ENCODE measurements at regions not wholly inside any gene's neighbourhood (a gene's known extent, or its start where the extent isn't known, plus 50 kb on each side); places are given as distances from the start of the nearest gene placed in this dataset.

DNA sequence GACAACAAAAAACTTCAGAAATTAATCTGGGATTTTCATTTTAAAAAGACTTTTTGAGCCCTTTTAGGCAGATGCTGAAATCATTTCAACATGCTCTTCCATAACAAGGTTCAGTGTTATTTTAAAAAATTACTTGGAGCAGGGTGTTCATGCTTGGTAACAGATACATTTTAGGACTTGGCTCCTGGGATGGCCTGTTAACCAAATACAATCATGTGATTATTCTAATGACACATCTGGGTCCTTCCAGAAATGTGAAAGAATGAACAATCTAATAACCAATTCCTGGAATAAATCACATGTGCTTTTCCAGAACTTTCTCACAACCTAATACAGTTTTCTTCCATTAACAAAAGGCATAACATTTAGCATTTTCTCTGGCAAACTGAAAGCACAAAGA, 379.8 kb upstream of the RUNX1 start:
- no peak for DNase-seq (ENCODE audit: low read depth in 2 of 2)

DNA sequence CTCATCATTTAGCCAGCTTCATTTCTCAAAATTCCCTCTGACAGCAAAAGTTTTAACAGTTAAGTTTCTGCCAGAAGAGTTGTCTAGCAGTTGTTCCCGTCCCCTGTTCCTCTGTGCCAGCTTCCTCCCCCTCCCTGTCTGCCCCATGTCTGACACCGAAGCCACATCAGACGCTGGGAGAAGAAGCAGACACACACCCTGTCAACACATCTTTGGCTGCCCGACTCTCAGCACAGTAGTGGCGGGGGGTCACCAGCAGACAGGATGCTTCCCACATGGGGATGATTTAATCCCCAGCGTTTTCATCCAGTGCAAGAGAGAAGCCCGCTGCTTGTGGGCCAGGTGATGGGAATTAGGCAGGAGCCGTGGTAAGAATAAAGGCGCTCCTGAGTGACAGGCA, 379.4 kb upstream of the RUNX1 start:
- DNase-seq (ENCODE audit: low read depth in 2 of 2): peak in 1 of 2 donors; percentile 3

DNA sequence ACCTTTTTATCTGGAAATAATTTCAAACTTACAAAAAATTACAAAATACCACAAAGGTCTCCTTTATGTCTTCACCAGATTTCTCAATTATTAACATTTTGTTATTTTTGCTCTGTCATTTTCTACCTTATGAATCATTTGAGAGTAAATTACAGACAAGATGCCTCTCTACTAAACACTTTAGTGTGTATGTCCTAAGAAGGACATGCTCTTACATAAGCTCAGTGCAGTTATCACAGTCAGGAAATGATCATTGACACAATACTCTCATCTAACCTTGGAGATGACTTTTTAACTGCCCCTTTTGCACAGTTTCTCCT, 378.9 kb upstream of the RUNX1 start:
- no peak for DNase-seq (ENCODE audit: low read depth in 2 of 2)

DNA sequence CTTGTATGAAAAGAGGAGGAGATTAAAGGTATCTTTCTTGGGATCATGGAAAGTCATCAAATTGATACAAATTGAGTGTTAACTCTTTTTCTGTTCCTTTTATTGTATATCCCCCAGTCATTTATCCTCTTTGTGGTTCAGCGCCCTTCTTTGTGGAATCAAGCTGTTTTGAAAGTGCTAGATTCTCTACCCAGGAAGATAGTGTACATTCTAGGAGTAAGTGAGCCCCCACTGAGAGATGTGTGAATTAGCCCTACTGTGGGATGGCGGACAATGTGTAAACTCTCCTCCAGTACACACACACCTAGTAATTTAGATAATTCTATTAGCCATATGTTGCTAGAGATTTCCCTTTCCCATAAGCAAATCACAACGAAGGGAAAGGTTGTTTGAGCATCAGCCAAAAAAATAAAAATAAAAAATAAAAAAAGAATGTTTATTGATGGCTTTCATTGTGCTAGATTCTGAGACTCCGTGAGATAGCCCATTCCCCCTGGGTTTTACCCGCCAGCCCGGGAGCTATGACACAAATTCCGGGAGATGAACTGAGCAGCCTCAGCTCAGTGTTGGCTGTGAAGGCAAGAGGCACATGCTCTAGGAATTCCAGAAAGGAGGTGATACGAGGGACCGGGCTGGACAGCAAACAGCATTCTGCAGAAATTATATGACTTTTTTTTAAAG, 378.4 kb upstream of the RUNX1 start:
- DNase-seq (ENCODE audit: low read depth in 2 of 2): no peak

DNA sequence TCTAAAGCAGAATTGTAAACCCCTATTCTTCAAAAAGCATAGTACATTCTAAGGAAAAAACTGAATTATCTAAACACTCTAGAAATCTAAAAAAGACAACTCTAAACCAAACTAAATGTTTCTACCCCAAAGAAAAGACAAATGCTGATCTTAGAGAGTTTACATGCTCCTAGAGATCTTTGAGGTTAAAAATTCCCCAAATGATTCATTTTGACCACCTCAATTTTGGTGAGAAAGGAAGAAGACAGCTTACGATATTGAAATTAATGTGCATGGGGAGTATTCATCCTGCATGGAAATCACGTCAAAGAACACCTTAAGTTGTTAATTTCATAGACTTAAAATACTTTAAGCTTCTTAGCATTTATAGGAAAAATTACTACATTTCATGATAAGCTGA, 377.8 kb upstream of the RUNX1 start:
- DNase-seq (ENCODE audit: low read depth in 2 of 2): no peak

DNA sequence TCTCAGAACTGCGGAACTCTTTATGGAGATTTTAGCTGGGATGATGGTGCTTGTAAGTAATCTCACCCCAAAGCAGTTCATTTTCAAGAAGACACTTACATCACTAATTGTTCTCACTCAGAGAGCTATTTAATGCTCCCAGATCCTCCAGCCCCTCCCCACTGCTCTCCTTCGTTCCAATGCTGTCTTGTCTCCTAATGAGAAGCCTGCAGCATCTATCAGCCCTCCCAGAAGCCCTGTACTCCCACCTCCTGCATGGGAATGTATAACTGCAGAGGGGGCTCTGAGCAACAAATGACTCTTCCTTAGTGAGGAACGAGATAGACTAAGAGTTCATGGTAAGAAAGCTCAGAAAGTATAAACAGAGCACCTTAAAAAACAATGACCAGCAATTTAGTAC, 377.4 kb upstream of the RUNX1 start:
- no peak for DNase-seq (ENCODE audit: low read depth in 2 of 2)

DNA sequence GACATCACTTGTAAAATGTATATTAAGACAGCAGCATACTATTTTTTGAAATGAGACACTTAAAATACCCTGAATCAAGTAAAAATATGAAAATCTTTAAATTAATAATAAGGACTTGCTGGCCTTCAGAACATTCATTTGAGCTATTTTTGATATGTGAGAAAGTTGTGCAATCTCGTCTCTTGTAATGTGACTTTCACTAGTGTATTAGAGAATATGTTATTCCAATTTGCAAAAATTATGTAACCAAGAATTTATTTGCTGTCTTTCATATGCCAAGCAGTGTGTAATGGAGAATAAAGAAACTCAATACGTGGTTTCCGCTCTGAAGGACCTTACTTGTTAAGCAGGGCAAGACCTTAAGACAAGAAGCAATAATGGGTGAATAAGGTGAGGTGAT, 375.0 kb upstream of the RUNX1 start:
- DNase-seq (ENCODE audit: low read depth in 2 of 2): no peak

DNA sequence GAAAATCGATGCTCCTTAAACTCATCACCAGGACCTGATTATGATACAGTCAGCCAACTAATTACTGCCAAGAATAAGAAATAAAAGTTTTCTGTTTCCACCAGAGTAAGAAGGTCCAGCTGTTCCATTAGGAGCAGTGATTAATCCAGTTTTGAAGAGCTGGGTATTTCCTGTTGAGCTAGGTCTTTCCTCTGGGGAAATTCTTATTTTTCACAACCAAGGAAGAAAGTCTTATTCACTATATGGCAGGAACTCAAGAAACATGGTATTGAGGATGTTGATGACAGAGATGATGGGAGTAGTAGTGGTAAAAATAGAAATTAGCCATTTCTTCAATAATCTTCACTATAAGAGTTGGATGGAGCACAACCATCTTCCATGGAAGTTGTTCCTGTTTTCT, 374.6 kb upstream of the RUNX1 start:
- peak in 1 of 2 donors; percentile 83 for DNase-seq (ENCODE audit: low read depth in 2 of 2)

DNA sequence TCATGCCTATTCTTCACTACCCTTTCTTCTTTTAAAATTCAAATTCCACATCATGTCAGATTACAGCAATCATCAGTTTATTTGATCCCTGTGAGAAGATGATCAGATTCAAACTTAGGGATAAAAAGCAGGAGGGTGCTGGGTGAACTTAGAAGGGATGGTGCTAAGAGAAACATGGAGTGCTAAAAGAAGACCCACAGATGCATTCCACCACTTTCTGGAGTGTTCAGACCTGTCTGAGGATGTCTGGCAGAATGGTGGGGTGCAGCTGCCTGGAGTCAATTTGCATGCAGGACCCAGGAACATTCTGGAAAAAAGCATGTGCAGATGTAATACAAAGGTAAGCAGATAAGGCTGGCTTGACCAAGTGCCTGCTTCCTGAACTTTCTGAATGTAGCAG, 372.9 kb upstream of the RUNX1 start:
- no peak for DNase-seq (ENCODE audit: low read depth in 2 of 2)

DNA sequence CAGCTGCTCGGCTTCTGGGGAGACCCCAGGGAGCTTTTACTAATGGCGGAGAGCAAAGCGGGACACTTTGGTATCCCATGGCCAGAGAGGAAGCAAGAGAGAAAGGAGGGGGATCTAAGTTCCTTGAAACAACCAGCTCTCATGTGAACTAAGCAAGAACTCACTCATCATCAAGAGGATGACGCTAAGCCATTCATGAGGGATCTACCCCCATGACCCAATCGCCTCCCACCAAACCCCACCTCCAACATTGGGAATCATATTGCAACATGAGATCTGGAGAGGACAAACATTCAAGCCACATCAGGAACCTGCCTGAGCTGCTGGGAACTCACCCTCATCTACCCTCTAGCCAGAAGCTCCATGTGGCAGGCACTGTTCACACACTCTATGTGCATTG, 372.1 kb upstream of the RUNX1 start:
- DNase-seq (ENCODE audit: low read depth in 2 of 2): no peak

DNA sequence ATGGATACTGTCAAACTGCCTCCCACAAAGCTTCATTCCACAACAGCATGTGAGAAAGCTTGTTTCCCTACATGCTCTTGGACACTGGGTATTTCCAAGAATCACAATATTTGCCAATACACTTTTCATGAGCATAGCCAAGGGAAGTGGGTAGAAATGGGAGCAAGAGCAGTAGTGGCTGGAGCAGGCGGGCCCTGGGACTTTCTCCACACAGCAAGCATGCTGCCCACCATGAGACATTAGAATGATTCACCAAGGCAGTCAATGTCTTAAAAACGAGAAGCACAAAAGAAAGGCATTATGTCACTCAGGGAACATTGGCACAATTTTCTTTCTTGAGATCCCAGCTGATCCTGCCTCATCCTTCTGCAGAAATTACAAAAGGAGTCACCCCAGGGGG, 371.6 kb upstream of the RUNX1 start:
- DNase-seq (ENCODE audit: low read depth in 2 of 2): no peak

DNA sequence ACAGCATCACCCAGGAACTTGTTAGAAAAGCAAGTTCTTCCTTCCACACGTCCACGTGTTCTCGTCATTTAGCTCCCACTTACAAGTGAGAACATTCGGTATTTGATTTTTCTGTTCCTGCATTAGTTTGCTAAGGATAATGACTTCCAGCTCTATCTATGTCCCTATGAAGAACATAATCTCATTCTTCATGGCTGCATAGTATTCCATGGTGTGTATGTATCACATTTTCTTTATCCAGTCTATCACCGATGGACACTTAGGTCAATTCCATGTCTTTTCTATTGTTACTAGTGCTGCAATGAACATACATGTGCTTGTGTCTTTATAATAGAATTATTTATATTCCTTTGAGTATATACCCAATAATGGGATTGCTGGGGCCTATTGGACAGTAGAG, 368.7 kb upstream of the RUNX1 start:
- no peak for DNase-seq (ENCODE audit: low read depth in 2 of 2)

DNA sequence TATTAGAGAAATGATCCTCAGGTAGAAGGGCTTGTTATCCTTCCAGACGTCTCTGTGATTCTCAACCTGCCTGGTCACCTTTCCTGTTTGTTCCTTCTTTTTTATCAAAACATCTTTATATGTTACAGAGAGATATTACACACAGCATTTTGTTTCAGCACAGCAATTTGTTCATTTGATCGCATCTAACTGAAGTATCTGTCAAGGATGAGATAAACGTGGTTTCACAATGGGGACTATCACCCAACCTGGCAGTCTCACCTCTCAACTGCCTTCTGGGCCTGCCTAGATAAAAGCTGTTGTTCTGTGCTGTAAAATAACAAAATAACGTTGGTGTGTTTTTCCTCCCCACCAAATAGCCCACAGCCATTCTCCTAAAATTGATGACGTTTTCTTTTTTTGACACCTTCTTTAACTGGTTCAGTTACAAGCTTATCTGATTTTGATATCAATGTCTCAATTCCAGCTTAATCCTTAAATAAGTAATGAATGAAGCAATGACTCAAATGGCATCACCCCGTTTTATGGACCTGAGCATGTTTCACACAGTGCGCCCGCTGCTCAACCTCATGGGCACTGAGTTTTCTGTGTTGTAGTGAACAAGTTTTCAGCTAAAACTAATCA, 367.9 kb upstream of the RUNX1 start:
- DNase-seq (ENCODE audit: low read depth in 2 of 2): no peak

DNA sequence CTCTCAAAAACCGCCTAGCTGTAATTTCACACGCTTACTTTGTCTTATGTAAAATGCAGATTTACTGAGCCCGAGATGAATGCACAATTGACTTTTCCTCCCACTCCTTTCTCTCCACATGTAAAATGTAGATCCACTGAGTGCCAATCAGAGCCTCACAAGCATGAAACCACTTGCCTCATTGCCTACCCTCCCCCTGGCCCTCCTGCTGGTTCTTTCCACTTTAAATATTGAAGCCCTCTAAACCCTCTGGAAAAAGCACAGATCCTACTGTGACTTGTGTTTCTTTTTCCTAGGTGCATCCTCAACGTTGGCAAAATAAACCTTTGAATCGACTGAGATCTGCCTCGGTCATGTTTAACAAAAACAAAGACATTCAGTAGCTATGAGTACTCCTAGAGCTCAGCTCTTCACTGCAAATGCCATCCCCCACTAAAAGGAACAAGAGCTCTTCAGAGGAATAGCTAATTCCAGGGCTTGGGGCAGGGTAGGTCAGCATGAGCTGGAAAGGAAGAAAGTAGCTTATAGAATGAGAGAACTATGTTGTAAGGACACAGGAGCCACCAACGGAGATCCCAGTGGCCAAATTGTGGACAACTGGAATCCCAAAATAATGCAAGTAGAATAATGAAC, 365.5 kb upstream of the RUNX1 start:
- no peak for DNase-seq (ENCODE audit: low read depth in 2 of 2)

DNA sequence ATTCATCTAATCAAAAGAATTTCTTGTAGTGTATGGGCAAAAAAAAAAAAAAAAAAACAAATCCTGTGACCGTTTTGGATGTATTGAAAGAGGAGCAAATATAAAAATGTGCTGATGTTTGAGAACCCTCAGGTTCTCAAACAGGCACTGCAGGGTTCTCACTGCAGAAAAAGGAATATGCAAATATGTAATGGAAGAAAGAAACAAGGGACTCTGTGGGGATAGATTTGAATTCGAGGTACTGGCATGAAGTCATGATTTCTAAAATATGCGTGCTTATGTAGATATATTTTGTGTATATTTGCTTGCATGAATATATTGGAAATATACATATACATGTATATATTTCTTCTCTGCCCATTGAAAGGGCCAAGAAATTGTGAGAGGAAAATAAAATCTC, 365.0 kb upstream of the RUNX1 start:
- DNase-seq (ENCODE audit: low read depth in 2 of 2): no peak

DNA sequence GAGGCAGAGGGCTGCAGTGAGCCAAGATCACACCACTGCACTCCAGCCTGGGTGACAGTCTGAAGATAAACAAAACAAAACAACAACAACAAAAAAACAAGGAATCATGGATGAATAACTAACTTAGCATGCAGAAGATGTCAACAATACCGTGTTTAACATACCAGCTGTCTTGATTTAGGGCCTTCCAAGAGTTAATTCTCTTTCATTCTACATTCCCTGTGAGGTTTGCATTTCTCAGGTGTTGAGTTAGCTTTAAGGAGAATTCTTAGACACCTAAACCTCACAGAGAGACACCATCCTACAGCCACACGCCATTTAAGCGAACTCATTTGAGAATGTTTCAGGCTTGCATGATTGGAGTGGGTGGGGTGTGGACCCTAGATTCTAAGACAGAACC, 363.1 kb upstream of the RUNX1 start:
- DNase-seq (ENCODE audit: low read depth in 2 of 2): no peak

DNA sequence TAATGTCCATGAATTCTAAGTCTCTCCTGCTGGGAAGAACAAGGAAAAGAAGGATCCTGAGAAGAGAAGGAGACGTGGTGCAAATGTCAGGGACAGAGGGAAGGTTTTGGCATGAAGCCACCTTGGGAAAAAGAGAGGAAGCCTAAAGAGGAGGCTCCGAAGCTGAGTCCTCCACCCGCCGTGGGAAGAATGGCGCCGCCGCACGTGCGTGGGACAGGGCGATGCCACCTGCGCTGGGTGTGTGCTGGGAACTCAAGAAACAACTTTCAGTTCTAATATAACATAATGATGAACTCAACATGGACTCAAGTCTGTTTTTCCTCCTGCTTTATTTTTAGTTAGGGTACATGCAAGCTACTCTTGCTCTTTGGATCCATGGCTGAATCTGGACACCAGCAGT, 362.3 kb upstream of the RUNX1 start:
- no peak for DNase-seq (ENCODE audit: low read depth in 2 of 2)

DNA sequence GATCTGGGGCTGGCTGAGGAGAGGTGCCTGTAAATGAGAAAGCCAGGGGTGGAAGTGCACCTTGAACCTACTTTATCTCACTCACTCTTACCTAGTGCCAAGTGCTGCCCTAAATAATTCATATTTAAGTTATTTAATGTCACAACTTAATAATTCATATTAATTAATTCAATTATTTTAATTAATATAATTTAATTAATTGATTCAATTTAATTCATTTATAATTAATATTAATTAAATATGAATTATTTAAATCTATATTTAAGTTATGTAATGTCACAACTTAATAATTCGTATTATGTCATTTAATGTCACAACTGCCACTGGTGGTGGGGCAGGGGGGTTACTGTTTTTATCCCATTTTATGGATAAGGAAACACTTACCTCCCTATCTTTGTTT, 361.6 kb upstream of the RUNX1 start:
- DNase-seq (ENCODE audit: low read depth in 2 of 2): no peak

DNA sequence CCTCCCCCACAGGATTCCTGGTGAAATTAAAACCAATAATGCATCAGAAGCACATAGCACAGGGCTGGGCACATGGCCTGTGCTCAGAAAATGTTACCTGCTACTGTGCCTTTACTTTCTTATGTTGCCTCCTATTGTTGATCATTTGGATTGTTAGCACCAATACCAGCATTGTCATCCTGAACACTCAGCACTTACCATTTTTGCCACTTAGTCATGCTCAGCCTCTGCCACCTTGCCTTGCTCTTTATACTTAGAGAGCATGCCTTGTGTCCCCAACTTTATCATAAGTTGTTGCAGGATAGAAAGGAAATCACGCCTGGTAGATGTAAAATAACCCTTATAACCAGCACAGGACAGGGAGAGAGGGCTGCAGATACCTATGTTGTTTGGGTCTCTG, 361.0 kb upstream of the RUNX1 start:
- no peak for DNase-seq (ENCODE audit: low read depth in 2 of 2)

DNA sequence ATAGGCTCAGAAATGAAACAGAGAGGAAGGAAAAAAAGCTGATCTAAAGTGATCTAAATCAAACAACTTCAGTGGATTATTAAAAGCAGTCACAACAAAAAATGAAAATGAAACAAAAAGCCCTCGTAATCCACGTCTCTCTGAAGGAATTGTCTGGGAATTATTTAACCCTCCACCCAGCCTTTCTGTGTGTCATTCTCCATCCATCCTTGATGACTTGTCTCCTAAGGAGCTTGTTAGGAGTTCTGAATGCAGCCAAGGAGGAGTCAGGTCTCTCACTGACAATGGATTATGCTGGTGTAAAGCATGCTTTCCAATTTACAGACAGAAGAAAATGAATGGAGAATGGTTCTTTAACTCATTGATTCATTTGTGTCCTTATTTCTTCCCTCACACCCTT, 359.3 kb upstream of the RUNX1 start:
- peak in 1 of 2 donors; percentile 31 for DNase-seq (ENCODE audit: low read depth in 2 of 2)

DNA sequence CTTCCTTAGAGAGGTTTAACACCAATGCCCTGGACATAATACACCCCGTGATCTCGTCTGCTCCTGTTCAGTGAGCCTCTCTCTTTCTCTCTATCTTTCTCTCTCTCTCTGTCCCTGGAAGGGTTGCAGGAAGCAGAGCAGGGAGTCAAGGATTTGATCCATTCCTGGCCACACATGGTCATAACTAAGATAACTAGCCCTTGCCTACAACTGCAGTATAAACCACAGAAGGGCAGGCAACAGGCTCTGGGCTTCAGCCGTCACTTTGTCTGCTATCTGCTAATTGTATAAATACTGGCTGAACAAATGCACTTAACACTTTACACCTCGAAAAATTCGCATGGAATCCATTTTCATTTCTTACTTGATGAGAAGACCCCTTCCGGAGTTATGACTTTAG, 357.5 kb upstream of the RUNX1 start:
- no peak for DNase-seq (ENCODE audit: low read depth in 2 of 2)

DNA sequence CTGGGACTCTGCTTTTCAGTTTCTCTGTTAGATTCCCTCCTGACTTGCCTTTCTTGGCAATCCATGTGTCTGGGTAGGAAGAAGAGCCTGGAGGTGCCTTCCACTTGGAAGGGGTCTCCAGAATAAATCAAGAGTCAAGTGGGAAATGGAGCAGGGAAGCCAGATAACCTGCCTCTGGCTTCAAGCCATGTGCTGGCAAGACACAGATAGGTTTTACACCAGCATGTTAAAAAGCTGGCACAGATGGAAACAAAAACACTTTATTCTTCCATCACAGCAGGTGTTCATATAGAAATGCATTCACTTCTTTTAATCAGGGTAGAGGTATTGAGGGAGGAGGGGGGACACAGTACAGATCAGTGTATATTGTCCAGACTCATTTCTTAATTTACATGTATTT, 356.9 kb upstream of the RUNX1 start:
- no peak for DNase-seq (ENCODE audit: low read depth in 2 of 2)

DNA sequence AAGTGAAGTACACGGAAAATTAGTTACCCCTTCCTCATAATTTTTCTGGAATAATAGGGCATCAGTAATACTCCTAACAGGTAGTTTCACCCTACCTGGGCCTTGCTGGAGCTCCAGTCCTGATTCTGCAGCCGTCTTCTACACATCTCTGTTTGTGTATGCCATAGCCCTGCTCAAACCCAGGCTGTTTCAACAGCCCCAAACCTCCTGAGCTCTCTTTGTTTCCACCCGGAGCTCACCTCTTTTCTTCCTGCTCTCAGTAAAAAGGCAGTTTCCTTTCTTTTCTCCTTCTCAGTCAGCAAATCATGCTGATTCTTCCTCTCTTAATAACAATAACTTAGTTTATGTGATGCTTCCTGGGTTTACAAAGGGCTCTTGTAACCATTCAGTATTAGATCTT, 355.1 kb upstream of the RUNX1 start:
- no peak for DNase-seq (ENCODE audit: low read depth in 2 of 2)

DNA sequence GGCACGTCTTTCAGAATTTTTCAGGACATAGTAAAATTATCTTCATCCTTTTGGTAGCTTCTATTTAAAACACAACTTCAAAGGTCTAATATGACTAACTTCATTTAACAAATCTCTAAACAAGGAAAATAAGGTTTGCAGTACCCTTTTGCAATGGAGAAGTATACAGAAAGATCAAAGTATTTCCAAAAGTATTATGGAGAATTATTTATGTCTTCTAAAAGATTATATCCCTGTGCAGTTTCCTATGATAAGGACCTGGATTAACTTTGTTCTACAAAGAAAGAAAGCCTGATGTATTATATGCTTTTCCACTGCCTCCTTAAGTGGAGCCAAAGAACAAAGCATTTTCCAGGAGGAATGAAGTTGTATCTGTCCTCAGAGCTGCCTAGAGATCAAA, 353.0 kb upstream of the RUNX1 start:
- no peak for DNase-seq (ENCODE audit: low read depth in 2 of 2)
